Renal pelvis (tissue), 1 donor: ENCODE measurements at regions not wholly inside any gene's neighbourhood (a gene's known extent, or its start where the extent isn't known, plus 50 kb on each side); places are given as distances from the start of the nearest gene placed in this dataset.

ENCODE experiments used
- DNase-seq: peaks from one replicate; pipeline ENCODE4 v3.0.0-alpha.2; 2013

GRCh38 chr2:149651229-149651628 lies 63.7 kb upstream of the MMADHC start:
- DNase-seq, result no peak

GRCh38 chr2:149650006-149650405 lies 62.4 kb upstream of the MMADHC start:
- DNase-seq, result no peak

- DNase-seq, result no peak
Observed at GRCh38 chr2:149648282-149649030, 60.9 kb upstream of the MMADHC start.

GRCh38 chr2:149645391-149645790 lies 57.8 kb upstream of the MMADHC start:
- DNase-seq, result peak; percentile 12
